Adrenal gland (tissue), 9 donors: ENCODE measurements at regions not wholly inside any gene's neighbourhood (a gene's known extent, or its start where the extent isn't known, plus 50 kb on each side); places are given as distances from the start of the nearest gene placed in this dataset.

Experiments
- DNase-seq, 7 donors: peaks; one replicate each; pipeline ENCODE4 v3.0.0-alpha.2; 2019 to 2020
- H3K27ac ChIP-seq, 5 donors: fragments of 200-600 bp; sonication (generic) in 4 of 5; 1 replicate in 3 of 5; 2 replicates in 2 of 5; pipeline versions ENCODE4 v1.5.1 to v1.8.0; 2016 to 2020; ENCODE audit warnings: mild to moderate bottlenecking in 1 of 5
- H3K27me3 ChIP-seq: fragments of 200-600 bp; 2 replicates; pipeline ENCODE4 v1.8.0; 2021
- H3K36me3 ChIP-seq, 2 donors: fragments of 200-600 bp; replicated peaks in 1 of 2; 1 replicate in 1 of 2; 2 replicates in 1 of 2; pipeline versions ENCODE4 v1.5.1 to v1.8.0; 2018 to 2022
- H3K4me1 ChIP-seq, 2 donors: fragments of 200-600 bp; replicated peaks in 1 of 2; 1 replicate in 1 of 2; 2 replicates in 1 of 2; pipeline versions ENCODE4 v1.5.1 to v1.8.0; 2018 to 2021
- H3K4me3 ChIP-seq, 4 donors: fragments of 200-600 bp; sonication (generic) in 3 of 4; one replicate each; pipeline ENCODE4 v1.5.1; 2016 to 2018
- H3K9me3 ChIP-seq, 3 donors: fragments of 200-600 bp; sonication (generic) in 1 of 3; replicated peaks in 1 of 3; 1 replicate in 2 of 3; 2 replicates in 1 of 3; pipeline versions ENCODE4 v1.5.1 to v1.8.0; 2016 to 2021
- POLR2A ChIP-seq, 2 donors: fragments of 450-650 bp; IDR thresholded peaks; one replicate each; pipeline ENCODE4 v1.6.1; 2017; ENCODE audit warnings: antibody characterized with exemption in 2 of 2, mild to moderate bottlenecking in 2 of 2, moderate library complexity in 1 of 2
- WGBS, 4 donors: extraction: QIAGEN DNeasy Blood & Tissue Kit in 2 of 4; methylation state at CpG; one replicate each; pipeline versions ENCODE4 v1.1.5 to v1.1.7; 2013 to 2017; 5-methylcytosine and 5-hydroxymethylcytosine counted together
- intact Hi-C, 2 donors: fragments of 100-400 bp; cut with DNase I; formaldehyde crosslinking; loops; one replicate each; pipeline versions ENCODE4 v1.14.1 to v1.15.0; 2022 to 2023
- TF ChIP-seq, protein P1 (sequence below), 6 experiments: fragments of 450-650 bp in 4 of 6; fragments of 200-600 bp in 2 of 6; sonication (generic) in 1 of 6; IDR thresholded peaks; 1 replicate in 5 of 6; 2 replicates in 1 of 6; pipeline versions ENCODE4 v1.5.1 to v1.8.0; 2016 to 2021; ENCODE audit warnings: antibody characterized with exemption in 6 of 6, mild to moderate bottlenecking in 2 of 6, moderate library complexity in 1 of 6
- donor health status: healthy with polysubstance abuse.
- donor health status: Bipolar disorder and iron deficiency.
- donor health status: DM: yes; HTN: yes; CAD: no.
- donor health status: DM: no; HTN: no; CAD: no.
- donor health status: DM: no; HTN: no; CAD: no.

GRCh38 chr1:69433073-69433472, 134.6 kb upstream of the LRRC7 start:
- no peaks in the 10 kb centered on the region for H3K9me3 ChIP-seq
- H3K27me3 ChIP-seq = no peaks in the 10 kb centered on the region
- no peak for DNase-seq
- intact Hi-C loops = no loop called here
- H3K4me3 ChIP-seq = no peak overlapping the region
- TF ChIP-seq, protein P1, sequence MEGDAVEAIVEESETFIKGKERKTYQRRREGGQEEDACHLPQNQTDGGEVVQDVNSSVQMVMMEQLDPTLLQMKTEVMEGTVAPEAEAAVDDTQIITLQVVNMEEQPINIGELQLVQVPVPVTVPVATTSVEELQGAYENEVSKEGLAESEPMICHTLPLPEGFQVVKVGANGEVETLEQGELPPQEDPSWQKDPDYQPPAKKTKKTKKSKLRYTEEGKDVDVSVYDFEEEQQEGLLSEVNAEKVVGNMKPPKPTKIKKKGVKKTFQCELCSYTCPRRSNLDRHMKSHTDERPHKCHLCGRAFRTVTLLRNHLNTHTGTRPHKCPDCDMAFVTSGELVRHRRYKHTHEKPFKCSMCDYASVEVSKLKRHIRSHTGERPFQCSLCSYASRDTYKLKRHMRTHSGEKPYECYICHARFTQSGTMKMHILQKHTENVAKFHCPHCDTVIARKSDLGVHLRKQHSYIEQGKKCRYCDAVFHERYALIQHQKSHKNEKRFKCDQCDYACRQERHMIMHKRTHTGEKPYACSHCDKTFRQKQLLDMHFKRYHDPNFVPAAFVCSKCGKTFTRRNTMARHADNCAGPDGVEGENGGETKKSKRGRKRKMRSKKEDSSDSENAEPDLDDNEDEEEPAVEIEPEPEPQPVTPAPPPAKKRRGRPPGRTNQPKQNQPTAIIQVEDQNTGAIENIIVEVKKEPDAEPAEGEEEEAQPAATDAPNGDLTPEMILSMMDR (IDR thresholded peaks at IDR 0.05) = no peak
- TF ChIP-seq POLR2A (IDR thresholded peaks at IDR 0.05) = no peak
- H3K36me3 ChIP-seq = no peaks in the 10 kb centered on the region
- H3K27ac ChIP-seq = no peak overlapping the region
- no peaks in the 10 kb centered on the region for H3K4me1 ChIP-seq

GRCh38 chr1:69436151-69436550, 131.6 kb upstream of the LRRC7 start:
- Histone ChIP-seq H3K27me3 (no peaks in the 10 kb centered on the region), H3K36me3 (no peaks in the 10 kb centered on the region), H3K4me3 (no peak overlapping the region), H3K4me1 (no peaks in the 10 kb centered on the region), H3K9me3 (no peaks in the 10 kb centered on the region), H3K27ac (no peak overlapping the region)
- DNase-seq = no peak
- intact Hi-C loops = no loop called here
- no peak for TF ChIP-seq POLR2A (IDR thresholded peaks at IDR 0.05)
- TF ChIP-seq, protein P1 (IDR thresholded peaks at IDR 0.05) = no peak

DNA sequence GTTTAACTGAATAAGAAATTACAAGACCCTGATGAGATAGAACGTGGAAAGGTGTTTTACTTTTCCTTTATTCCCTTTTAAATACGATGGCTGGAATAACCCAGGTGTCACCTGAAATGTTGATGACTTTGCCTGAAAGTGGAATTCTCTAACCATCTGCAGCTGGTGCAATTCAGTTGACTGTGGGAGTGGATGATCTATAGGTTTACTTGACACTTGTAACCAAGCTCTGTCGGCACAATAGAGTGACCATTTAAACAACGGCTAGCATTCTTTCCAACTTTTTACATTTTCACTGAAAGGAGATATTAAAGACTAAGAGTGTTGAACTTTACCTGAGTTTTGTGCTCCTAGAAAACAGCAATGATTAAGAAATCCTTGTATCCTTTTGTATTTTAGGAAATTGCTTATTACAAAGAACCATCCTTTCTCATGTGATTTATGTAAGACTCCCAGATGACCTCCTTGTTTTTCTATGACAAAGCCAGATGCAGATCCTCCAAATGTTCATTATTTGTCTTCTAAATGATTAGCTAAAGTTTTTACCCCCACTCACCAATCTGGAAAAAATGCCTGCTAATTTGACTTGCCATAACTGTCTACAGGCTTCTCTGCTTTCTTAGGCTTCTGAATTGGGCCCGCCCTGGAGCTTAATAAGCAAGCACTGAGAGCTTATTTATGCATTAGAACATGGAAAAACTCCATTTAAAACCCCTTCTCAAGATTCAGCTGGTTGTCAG, 129.5 kb upstream of the LRRC7 start:
- no peak overlapping the region for H3K4me3 ChIP-seq
- no peaks in the 10 kb centered on the region for H3K36me3 ChIP-seq
- no peak for DNase-seq
- TF ChIP-seq, protein P1 (IDR thresholded peaks at IDR 0.05) = no peak
- 25 to 31% (median 29%) methylated on average over 5 of the region's 5 CpGs for WGBS, 4 donors
- H3K9me3 ChIP-seq = no peaks in the 10 kb centered on the region
- intact Hi-C loops = no loop called here
- no peak overlapping the region for H3K27ac ChIP-seq
- no peaks in the 10 kb centered on the region for H3K27me3 ChIP-seq
- H3K4me1 ChIP-seq = no peaks in the 10 kb centered on the region

- H3K27me3 ChIP-seq = no peaks in the 10 kb centered on the region
- H3K27ac ChIP-seq = no peak overlapping the region
- intact Hi-C loops = no loop called here
- no peaks in the 10 kb centered on the region for H3K9me3 ChIP-seq
- TF ChIP-seq POLR2A (IDR thresholded peaks at IDR 0.05) = no peak
- H3K4me3 ChIP-seq = no peak overlapping the region
- no peaks in the 10 kb centered on the region for H3K36me3 ChIP-seq
- no peaks in the 10 kb centered on the region for H3K4me1 ChIP-seq
- no peak for DNase-seq
Observed at GRCh38 chr1:69441496-69441895, 126.2 kb upstream of the LRRC7 start.

- no peak overlapping the region for H3K27ac ChIP-seq
- H3K27me3 ChIP-seq = no peaks in the 10 kb centered on the region
- 53 to 74% (median 66%) methylated on average over 2 of the region's 2 CpGs for WGBS, 4 donors
- H3K4me3 ChIP-seq = no peak overlapping the region
- no peaks in the 10 kb centered on the region for H3K4me1 ChIP-seq
- no peak for DNase-seq
- no peaks in the 10 kb centered on the region for H3K36me3 ChIP-seq
- no peak for TF ChIP-seq POLR2A (IDR thresholded peaks at IDR 0.05)
- TF ChIP-seq, protein P1 (IDR thresholded peaks at IDR 0.05) = no peak
- intact Hi-C loops = no loop called here
- no peaks in the 10 kb centered on the region for H3K9me3 ChIP-seq
Observed at GRCh38 chr1:69451196-69451595, 116.5 kb upstream of the LRRC7 start.
